Mammary epithelial cell (primary cell): ENCODE measurements at regions not wholly inside any gene's neighbourhood (a gene's known extent, or its start where the extent isn't known, plus 50 kb on each side); places are given as distances from the start of the nearest gene placed in this dataset.
"Not testable (repeated sequence)": the region's sequence is repeated elsewhere in the genome, so short reads cannot be mapped to it uniquely, and the experiment has no call there.

Experiments used
- CTCF ChIP-seq, 2 donors: IDR thresholded peaks in 1 of 2; conservative IDR thresholded peaks in 1 of 2; 2 replicates each; pipeline ENCODE4 v1.5.1; 2011 to 2012; ENCODE audit warnings: inconsistent platforms in 2 of 2, low read length in 2 of 2, mild to moderate bottlenecking in 2 of 2, control low read depth in 1 of 2, low read depth in 1 of 2; ENCODE audit not compliant: insufficient read depth in 1 of 2; ENCODE audit errors: extremely low read depth in 1 of 2
- EZH2 ChIP-seq: IDR thresholded peaks from 2 replicates; pipeline ENCODE4 v1.6.1; 2012; ENCODE audit warnings: low read length, inconsistent platforms, borderline replicate concordance

GRCh38 chrY:26360472-26360871 is 738.6 kb downstream of the CDY1 start:
- not testable (repeated sequence) for TF ChIP-seq CTCF (conservative IDR thresholded peaks at IDR 0.05 in 1 of 2, IDR thresholded peaks at IDR 0.05 in 1 of 2; ENCODE audit: extremely low read depth in 1 of 2, insufficient read depth in 1 of 2, low read depth in 1 of 2, low read length in 2 of 2); EZH2
